ENCODE measurements at regions not wholly inside any gene's neighbourhood (a gene's known extent, or its start where the extent isn't known, plus 50 kb on each side); places are given as distances from the start of the nearest gene placed in this dataset.

DNA sequence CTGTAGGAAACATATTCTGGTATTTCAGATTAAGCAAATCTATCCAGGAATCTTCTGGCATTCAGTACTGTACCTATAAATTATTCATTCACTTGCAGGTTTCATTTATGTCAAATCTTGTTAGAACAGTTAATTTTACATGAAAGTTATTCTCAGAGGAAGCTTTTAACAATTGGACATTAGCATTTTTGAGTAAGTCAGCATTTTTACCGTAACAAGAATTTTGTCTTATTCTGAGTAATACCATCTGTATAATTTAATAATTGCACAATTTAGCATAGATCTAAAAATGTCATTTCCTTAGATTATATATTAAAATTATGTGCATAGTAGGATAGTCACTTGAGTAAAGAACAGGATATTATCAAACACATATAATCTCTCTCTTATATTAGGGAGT lies 764.8 kb upstream of the LRFN5 start:
- TF ChIP-seq EGR1 (IDR thresholded peaks at IDR 0.05; ENCODE audit: low read depth in 2 of 2): no peak
- TF ChIP-seq HNF4G (IDR thresholded peaks at IDR 0.05): no peak
- TF ChIP-seq FOXA2 (IDR thresholded peaks at IDR 0.05): no peak
- TF ChIP-seq, protein P1, sequence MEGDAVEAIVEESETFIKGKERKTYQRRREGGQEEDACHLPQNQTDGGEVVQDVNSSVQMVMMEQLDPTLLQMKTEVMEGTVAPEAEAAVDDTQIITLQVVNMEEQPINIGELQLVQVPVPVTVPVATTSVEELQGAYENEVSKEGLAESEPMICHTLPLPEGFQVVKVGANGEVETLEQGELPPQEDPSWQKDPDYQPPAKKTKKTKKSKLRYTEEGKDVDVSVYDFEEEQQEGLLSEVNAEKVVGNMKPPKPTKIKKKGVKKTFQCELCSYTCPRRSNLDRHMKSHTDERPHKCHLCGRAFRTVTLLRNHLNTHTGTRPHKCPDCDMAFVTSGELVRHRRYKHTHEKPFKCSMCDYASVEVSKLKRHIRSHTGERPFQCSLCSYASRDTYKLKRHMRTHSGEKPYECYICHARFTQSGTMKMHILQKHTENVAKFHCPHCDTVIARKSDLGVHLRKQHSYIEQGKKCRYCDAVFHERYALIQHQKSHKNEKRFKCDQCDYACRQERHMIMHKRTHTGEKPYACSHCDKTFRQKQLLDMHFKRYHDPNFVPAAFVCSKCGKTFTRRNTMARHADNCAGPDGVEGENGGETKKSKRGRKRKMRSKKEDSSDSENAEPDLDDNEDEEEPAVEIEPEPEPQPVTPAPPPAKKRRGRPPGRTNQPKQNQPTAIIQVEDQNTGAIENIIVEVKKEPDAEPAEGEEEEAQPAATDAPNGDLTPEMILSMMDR (IDR thresholded peaks at IDR 0.05; ENCODE audit: low read depth, low read length, missing input control): no peak
- TF ChIP-seq, protein P2, sequence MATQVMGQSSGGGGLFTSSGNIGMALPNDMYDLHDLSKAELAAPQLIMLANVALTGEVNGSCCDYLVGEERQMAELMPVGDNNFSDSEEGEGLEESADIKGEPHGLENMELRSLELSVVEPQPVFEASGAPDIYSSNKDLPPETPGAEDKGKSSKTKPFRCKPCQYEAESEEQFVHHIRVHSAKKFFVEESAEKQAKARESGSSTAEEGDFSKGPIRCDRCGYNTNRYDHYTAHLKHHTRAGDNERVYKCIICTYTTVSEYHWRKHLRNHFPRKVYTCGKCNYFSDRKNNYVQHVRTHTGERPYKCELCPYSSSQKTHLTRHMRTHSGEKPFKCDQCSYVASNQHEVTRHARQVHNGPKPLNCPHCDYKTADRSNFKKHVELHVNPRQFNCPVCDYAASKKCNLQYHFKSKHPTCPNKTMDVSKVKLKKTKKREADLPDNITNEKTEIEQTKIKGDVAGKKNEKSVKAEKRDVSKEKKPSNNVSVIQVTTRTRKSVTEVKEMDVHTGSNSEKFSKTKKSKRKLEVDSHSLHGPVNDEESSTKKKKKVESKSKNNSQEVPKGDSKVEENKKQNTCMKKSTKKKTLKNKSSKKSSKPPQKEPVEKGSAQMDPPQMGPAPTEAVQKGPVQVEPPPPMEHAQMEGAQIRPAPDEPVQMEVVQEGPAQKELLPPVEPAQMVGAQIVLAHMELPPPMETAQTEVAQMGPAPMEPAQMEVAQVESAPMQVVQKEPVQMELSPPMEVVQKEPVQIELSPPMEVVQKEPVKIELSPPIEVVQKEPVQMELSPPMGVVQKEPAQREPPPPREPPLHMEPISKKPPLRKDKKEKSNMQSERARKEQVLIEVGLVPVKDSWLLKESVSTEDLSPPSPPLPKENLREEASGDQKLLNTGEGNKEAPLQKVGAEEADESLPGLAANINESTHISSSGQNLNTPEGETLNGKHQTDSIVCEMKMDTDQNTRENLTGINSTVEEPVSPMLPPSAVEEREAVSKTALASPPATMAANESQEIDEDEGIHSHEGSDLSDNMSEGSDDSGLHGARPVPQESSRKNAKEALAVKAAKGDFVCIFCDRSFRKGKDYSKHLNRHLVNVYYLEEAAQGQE (IDR thresholded peaks at IDR 0.05): no peak
- TF ChIP-seq RXRA (IDR thresholded peaks at IDR 0.05): no peak
- TF ChIP-seq FOXA1 (IDR thresholded peaks at IDR 0.05): no peak
- TF ChIP-seq GABPA (IDR thresholded peaks at IDR 0.05 in 1 of 2, conservative IDR thresholded peaks at IDR 0.05 in 1 of 2): no peak
- TF ChIP-seq, protein P3, sequence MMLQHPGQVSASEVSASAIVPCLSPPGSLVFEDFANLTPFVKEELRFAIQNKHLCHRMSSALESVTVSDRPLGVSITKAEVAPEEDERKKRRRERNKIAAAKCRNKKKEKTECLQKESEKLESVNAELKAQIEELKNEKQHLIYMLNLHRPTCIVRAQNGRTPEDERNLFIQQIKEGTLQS (IDR thresholded peaks at IDR 0.05): no peak
- TF ChIP-seq RAD21 (IDR thresholded peaks at IDR 0.05): no peak
- TF ChIP-seq YY1 (IDR thresholded peaks at IDR 0.05): no peak
- no peak for TF ChIP-seq HNF4A (conservative IDR thresholded peaks at IDR 0.05)
- TF ChIP-seq JUND (IDR thresholded peaks at IDR 0.05): no peak
- TF ChIP-seq, protein P4, sequence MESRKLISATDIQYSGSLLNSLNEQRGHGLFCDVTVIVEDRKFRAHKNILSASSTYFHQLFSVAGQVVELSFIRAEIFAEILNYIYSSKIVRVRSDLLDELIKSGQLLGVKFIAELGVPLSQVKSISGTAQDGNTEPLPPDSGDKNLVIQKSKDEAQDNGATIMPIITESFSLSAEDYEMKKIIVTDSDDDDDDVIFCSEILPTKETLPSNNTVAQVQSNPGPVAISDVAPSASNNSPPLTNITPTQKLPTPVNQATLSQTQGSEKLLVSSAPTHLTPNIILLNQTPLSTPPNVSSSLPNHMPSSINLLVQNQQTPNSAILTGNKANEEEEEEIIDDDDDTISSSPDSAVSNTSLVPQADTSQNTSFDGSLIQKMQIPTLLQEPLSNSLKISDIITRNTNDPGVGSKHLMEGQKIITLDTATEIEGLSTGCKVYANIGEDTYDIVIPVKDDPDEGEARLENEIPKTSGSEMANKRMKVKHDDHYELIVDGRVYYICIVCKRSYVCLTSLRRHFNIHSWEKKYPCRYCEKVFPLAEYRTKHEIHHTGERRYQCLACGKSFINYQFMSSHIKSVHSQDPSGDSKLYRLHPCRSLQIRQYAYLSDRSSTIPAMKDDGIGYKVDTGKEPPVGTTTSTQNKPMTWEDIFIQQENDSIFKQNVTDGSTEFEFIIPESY (IDR thresholded peaks at IDR 0.05): no peak
- TF ChIP-seq NR2F2 (IDR thresholded peaks at IDR 0.05): no peak
- TF ChIP-seq, protein P5, sequence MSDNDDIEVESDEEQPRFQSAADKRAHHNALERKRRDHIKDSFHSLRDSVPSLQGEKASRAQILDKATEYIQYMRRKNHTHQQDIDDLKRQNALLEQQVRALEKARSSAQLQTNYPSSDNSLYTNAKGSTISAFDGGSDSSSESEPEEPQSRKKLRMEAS (IDR thresholded peaks at IDR 0.05): no peak
- no peak for TF ChIP-seq SP1 (IDR thresholded peaks at IDR 0.05)
- H3K27ac ChIP-seq (ENCODE audit: low read depth in 1 of 2, low read length in 2 of 2): no peak overlapping the region
- H3K9me3 ChIP-seq (ENCODE audit: control insufficient read depth in 4 of 4, low read length in 3 of 4): no peaks in the 10 kb centered on the region
- no peaks in the 10 kb centered on the region for H3K36me3 ChIP-seq (ENCODE audit: control insufficient read depth in 4 of 4, insufficient read depth in 3 of 4, low read depth in 1 of 4, low read length in 3 of 4)
- WGBS: 67% methylated on average over 1 of the region's 1 CpG
- no peak overlapping the region for H3K9ac ChIP-seq (ENCODE audit: low read depth in 1 of 2, low read length in 2 of 2)
- no peak overlapping the region for H3K4me3 ChIP-seq (ENCODE audit: low read depth in 1 of 3, low read length in 3 of 3)
- H3K27me3 ChIP-seq (ENCODE audit: control insufficient read depth in 4 of 4, insufficient read depth in 4 of 4, low read length in 3 of 4): no peaks in the 10 kb centered on the region
- H3K4me1 ChIP-seq (ENCODE audit: control insufficient read depth in 4 of 4, insufficient read depth in 4 of 4, low read length in 3 of 4): no peaks in the 10 kb centered on the region
- DNase-seq (ENCODE audit: low spot score): no peak

DNA sequence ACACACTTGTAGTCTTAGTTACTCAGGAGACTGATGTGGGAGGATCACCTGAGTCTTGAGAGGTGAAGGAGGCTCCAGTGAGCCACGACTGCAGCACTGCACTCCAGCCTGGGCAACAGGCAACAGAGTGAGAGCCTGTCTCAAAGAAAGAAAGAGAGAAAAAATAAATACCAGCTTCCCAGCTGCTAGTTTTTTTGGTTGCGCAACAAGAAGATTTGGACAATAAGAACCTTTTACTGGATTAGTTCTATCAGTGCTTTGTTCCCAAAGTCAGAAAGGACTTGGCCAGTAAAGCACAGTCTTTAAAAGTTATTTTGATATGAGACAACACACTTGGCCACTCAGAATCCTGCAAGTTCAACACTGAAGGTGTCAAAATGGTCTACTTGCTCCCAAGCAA lies 768.1 kb upstream of the LRFN5 start:
- Histone ChIP-seq H3K4me3 (ENCODE audit: low read depth in 1 of 3, low read length in 3 of 3) (no peak overlapping the region), H3K27me3 (ENCODE audit: control insufficient read depth in 4 of 4, insufficient read depth in 4 of 4, low read length in 3 of 4) (no peaks in the 10 kb centered on the region), H3K27ac (ENCODE audit: low read depth in 1 of 2, low read length in 2 of 2) (no peak overlapping the region), H3K36me3 (ENCODE audit: control insufficient read depth in 4 of 4, insufficient read depth in 3 of 4, low read depth in 1 of 4, low read length in 3 of 4) (no peaks in the 10 kb centered on the region), H3K9ac (ENCODE audit: low read depth in 1 of 2, low read length in 2 of 2) (no peak overlapping the region), H3K9me3 (ENCODE audit: control insufficient read depth in 4 of 4, low read length in 3 of 4) (no peaks in the 10 kb centered on the region), H3K4me1 (ENCODE audit: control insufficient read depth in 4 of 4, insufficient read depth in 4 of 4, low read length in 3 of 4) (no peaks in the 10 kb centered on the region)
- no peak for TF ChIP-seq TAF1 (conservative IDR thresholded peaks at IDR 0.05)
- no peak for TF ChIP-seq SP1 (IDR thresholded peaks at IDR 0.05)
- no peak for TF ChIP-seq HNF4A (conservative IDR thresholded peaks at IDR 0.05)
- TF ChIP-seq YY1 (IDR thresholded peaks at IDR 0.05): no peak
- TF ChIP-seq, protein P3 (IDR thresholded peaks at IDR 0.05): no peak
- TF ChIP-seq, protein P1 (IDR thresholded peaks at IDR 0.05; ENCODE audit: low read depth, low read length, missing input control): no peak
- TF ChIP-seq, protein P2 (IDR thresholded peaks at IDR 0.05): no peak
- DNase-seq (ENCODE audit: low spot score): no peak
- WGBS: 60% methylated on average over 2 of the region's 2 CpGs
